ENCODE measurements at regions not wholly inside any gene's neighbourhood (a gene's known extent, or its start where the extent isn't known, plus 50 kb on each side); places are given as distances from the start of the nearest gene placed in this dataset.

DNA sequence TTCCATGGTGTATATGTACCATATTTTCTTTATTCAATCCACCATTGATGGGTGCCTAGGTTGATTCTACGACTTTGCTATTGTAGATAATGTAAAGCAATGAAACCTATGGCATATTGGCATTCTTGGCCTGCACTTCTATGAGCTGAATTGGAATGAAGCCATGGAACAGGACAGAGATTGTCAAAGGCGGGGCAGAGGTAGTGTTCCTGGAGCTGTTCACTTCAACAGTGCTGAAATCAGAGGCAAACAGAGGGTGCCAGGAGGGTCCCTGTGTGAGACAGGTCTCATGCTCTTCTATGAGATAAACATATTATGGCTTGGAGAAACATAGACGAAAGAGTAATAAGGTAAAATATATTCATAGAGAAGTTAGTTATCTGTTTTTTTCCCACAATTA is 342.6 kb upstream of the VCX start:
- no CpG with 5 or more reads among the region's 3 CpGs for WGBS (ENCODE audit: extremely low coverage, insufficient read length, low lambda C conversion rate)
- H2BK15ac ChIP-seq (ENCODE audit: low read depth, low read length), result no peak overlapping the region

More for the DNA sequence above, 342.6 kb upstream of the VCX start:
- TF ChIP-seq, protein P1, sequence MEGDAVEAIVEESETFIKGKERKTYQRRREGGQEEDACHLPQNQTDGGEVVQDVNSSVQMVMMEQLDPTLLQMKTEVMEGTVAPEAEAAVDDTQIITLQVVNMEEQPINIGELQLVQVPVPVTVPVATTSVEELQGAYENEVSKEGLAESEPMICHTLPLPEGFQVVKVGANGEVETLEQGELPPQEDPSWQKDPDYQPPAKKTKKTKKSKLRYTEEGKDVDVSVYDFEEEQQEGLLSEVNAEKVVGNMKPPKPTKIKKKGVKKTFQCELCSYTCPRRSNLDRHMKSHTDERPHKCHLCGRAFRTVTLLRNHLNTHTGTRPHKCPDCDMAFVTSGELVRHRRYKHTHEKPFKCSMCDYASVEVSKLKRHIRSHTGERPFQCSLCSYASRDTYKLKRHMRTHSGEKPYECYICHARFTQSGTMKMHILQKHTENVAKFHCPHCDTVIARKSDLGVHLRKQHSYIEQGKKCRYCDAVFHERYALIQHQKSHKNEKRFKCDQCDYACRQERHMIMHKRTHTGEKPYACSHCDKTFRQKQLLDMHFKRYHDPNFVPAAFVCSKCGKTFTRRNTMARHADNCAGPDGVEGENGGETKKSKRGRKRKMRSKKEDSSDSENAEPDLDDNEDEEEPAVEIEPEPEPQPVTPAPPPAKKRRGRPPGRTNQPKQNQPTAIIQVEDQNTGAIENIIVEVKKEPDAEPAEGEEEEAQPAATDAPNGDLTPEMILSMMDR (conservative IDR thresholded peaks at IDR 0.05), result no peak
- peaks cover 4% of the 10 kb centered on the region for H3K27me3 Mint-ChIP-seq (ENCODE audit: low read depth)
- no peak overlapping the region for H3K4ac ChIP-seq (ENCODE audit: low read depth, low read length)
- H3K56ac ChIP-seq (ENCODE audit: insufficient read length, low read depth, low read length), result no peak overlapping the region
- no peak overlapping the region for H2BK12ac ChIP-seq (ENCODE audit: insufficient read length, low read depth, low read length)
- no peak overlapping the region for H2AFZ ChIP-seq (ENCODE audit: low read length)
- no peaks in the 10 kb centered on the region for H3K27me3 ChIP-seq (ENCODE audit: insufficient read depth, low read length)
- H2BK5ac ChIP-seq (ENCODE audit: insufficient read length, low read length), result no peak overlapping the region
- H4K8ac ChIP-seq (replicated peaks; ENCODE audit: insufficient read length, low read depth, low read length), result no peak overlapping the region
- H3K23ac ChIP-seq (ENCODE audit: insufficient read length, low read depth, low read length), result no peak overlapping the region
- H3K27ac ChIP-seq (ENCODE audit: insufficient read length, low read depth, low read length), result no peak overlapping the region
- H4K20me1 ChIP-seq (ENCODE audit: control insufficient read depth, insufficient read depth, insufficient read length), result no peaks in the 10 kb centered on the region
- H3K23me2 ChIP-seq (ENCODE audit: insufficient read length, low read depth, low read length, poor library complexity, severe bottlenecking), result no peaks in the 10 kb centered on the region
- H3K79me2 ChIP-seq (ENCODE audit: insufficient read depth, low read length), result no peaks in the 10 kb centered on the region
- H4K91ac ChIP-seq (ENCODE audit: insufficient read length, low read depth, low read length), result no peak overlapping the region
- H3K4me1 ChIP-seq (ENCODE audit: insufficient read depth, low read length), result no peaks in the 10 kb centered on the region
- no peak for DNase-seq
- H2AK5ac ChIP-seq (ENCODE audit: insufficient read length, low read length), result no peak overlapping the region
- no peaks in the 10 kb centered on the region for H3K9me3 Mint-ChIP-seq
- no peaks in the 10 kb centered on the region for H3K9me3 ChIP-seq (ENCODE audit: control insufficient read depth, low read depth, low read length)
- H3K4me2 ChIP-seq (ENCODE audit: insufficient read depth, insufficient read length, low read length), result no peak overlapping the region
- H3K27ac Mint-ChIP-seq, result no peak overlapping the region
- no peak overlapping the region for H3K18ac ChIP-seq (ENCODE audit: insufficient read length, low read depth, low read length)
- H3K4me3 Mint-ChIP-seq, result no peak overlapping the region
- no peaks in the 10 kb centered on the region for H3K79me1 ChIP-seq (ENCODE audit: insufficient read depth, low read depth, low read length, poor library complexity, severe bottlenecking)
- no peak overlapping the region for H3K9ac ChIP-seq (ENCODE audit: extremely low read depth, insufficient read length, low read length)
- no peak overlapping the region for H4K5ac ChIP-seq (ENCODE audit: insufficient read length, low read depth, low read length)
- H3K14ac ChIP-seq (ENCODE audit: insufficient read depth, low read length), result no peak overlapping the region
- no peaks in the 10 kb centered on the region for H3K36me3 Mint-ChIP-seq (ENCODE audit: insufficient read depth in 1 of 3, low read depth in 3 of 3)
- H3T11ph ChIP-seq (ENCODE audit: low read length), result no peak overlapping the region
- no peak overlapping the region for H2BK120ac ChIP-seq (ENCODE audit: low read depth, low read length, poor library complexity, severe bottlenecking)
- peaks cover 0 to 3% of the 10 kb centered on the region in 2 experiments; a peak in 2 of 4 replicates for H3K4me1 Mint-ChIP-seq
- H2BK20ac ChIP-seq (ENCODE audit: low read depth, low read length, poor library complexity, severe bottlenecking), result no peak overlapping the region

Measured in H9 (cell line).